Fibroblast of lung (primary cell): ENCODE measurements at regions not wholly inside any gene's neighbourhood (a gene's known extent, or its start where the extent isn't known, plus 50 kb on each side); places are given as distances from the start of the nearest gene placed in this dataset.

ENCODE experiments used
- DNase-seq, 2 donors: peaks; one replicate each; pipeline versions ENCODE4 v3.0.0 to v3.0.0-alpha.2; 2010; ENCODE audit warnings: low read depth in 2 of 2
- H2AFZ ChIP-seq: 2 replicates; pipeline ENCODE4 v1.5.1; 2012; ENCODE audit warnings: low read length, control low read depth, inconsistent platforms
- H3K27ac ChIP-seq: 2 replicates; pipeline ENCODE4 v1.5.1; 2011; ENCODE audit warnings: low read length, control low read depth; ENCODE audit not compliant: insufficient read depth
- H3K27me3 ChIP-seq: 2 replicates; pipeline ENCODE4 v1.5.1; 2011; ENCODE audit warnings: mild to moderate bottlenecking, low read length; ENCODE audit not compliant: control insufficient read depth, insufficient read depth
- H3K36me3 ChIP-seq: 2 replicates; pipeline ENCODE4 v1.5.1; 2011; ENCODE audit warnings: low read length; ENCODE audit not compliant: control insufficient read depth, insufficient read depth
- H3K4me1 ChIP-seq: 2 replicates; pipeline ENCODE4 v1.5.1; 2011; ENCODE audit warnings: low read length; ENCODE audit not compliant: control insufficient read depth, insufficient read depth; ENCODE audit errors: extremely low read depth
- H3K4me2 ChIP-seq: 2 replicates; pipeline ENCODE4 v1.5.1; 2011; ENCODE audit warnings: low read length, control low read depth; ENCODE audit not compliant: insufficient read depth; ENCODE audit errors: extremely low read depth
- H3K4me3 ChIP-seq, 4 experiments: fragments of 200-600 bp in 1 of 4; sonication (generic) in 1 of 4; replicated peaks in 1 of 4; 2 replicates each; pipeline ENCODE4 v1.5.1; 2011 to 2016; ENCODE audit warnings: low read length in 4 of 4, low read depth in 3 of 4, mild to moderate bottlenecking in 3 of 4, control low read depth in 2 of 4, inconsistent platforms in 1 of 4, mixed read lengths in 1 of 4; ENCODE audit not compliant: insufficient read depth in 1 of 4; ENCODE audit errors: control extremely low read depth in 1 of 4
- H3K79me2 ChIP-seq: 2 replicates; pipeline ENCODE4 v1.5.1; 2012; ENCODE audit warnings: mild to moderate bottlenecking, low read length, inconsistent platforms; ENCODE audit not compliant: control insufficient read depth, insufficient read depth
- H3K9ac ChIP-seq: 2 replicates; pipeline ENCODE4 v1.5.1; 2011; ENCODE audit warnings: mild to moderate bottlenecking, low read length, control low read depth; ENCODE audit not compliant: insufficient read depth
- H3K9me3 ChIP-seq: 2 replicates; pipeline ENCODE4 v1.5.1; 2012; ENCODE audit warnings: low read depth, low read length; ENCODE audit not compliant: control insufficient read depth, insufficient read depth
- H4K20me1 ChIP-seq: 2 replicates; pipeline ENCODE4 v1.5.1; 2011; ENCODE audit warnings: low read length; ENCODE audit not compliant: control insufficient read depth, insufficient read depth; ENCODE audit errors: extremely low read depth
- CTCF ChIP-seq, 2 donors: IDR thresholded peaks in 1 of 2; conservative IDR thresholded peaks in 1 of 2; 1 replicate in 1 of 2; 2 replicates in 1 of 2; pipeline ENCODE4 v1.5.1; 2011 to 2012; ENCODE audit warnings: low read length in 2 of 2, control low read depth in 1 of 2, inconsistent platforms in 1 of 2, low read depth in 1 of 2, mild to moderate bottlenecking in 1 of 2
- EZH2 ChIP-seq: IDR thresholded peaks from 2 replicates; pipeline ENCODE4 v1.5.1; 2012; ENCODE audit warnings: low read length, control low read depth, mild to moderate bottlenecking; ENCODE audit errors: missing control alignments

DNA sequence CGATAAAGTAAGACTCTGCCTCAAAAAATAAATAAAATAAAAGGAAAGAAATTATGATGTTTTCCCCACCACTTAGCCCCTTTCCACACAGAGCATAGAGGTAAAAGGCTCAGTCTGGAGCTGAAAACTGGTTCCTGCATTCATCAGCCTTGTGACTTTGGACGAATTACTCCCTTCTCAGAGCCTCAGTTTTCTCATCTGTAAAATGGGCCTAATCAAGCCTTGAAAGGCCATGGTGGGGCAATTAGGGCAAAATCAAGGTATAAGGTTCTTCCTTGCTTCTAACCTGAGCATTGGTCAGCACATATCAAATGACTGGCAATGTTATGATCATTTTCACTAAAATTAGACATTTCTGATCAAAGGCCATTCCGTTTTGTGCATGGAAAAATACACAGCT is 417.7 kb downstream of the MN1 start:
- no peak overlapping the region for H3K4me3 ChIP-seq
- no peak overlapping the region for H2AFZ ChIP-seq
- H3K27ac ChIP-seq, result no peak overlapping the region
- no peaks in the 10 kb centered on the region for H3K36me3 ChIP-seq
- H3K79me2 ChIP-seq, result no peaks in the 10 kb centered on the region
- no peak for DNase-seq
- peaks cover 10% of the 10 kb centered on the region for H3K27me3 ChIP-seq
- no peak overlapping the region for H3K4me2 ChIP-seq
- H3K9ac ChIP-seq, result no peak overlapping the region
- no peaks in the 10 kb centered on the region for H3K9me3 ChIP-seq
- no peaks in the 10 kb centered on the region for H4K20me1 ChIP-seq
- TF ChIP-seq CTCF (conservative IDR thresholded peaks at IDR 0.05 in 1 of 2, IDR thresholded peaks at IDR 0.05 in 1 of 2; ENCODE audit: low read depth in 1 of 2, low read length in 2 of 2), result no peak
- no peak for TF ChIP-seq EZH2
- H3K4me1 ChIP-seq, result no peaks in the 10 kb centered on the region

- H4K20me1 ChIP-seq, result no peaks in the 10 kb centered on the region
- no peak overlapping the region for H3K4me2 ChIP-seq
- H3K9me3 ChIP-seq, result no peaks in the 10 kb centered on the region
- H3K79me2 ChIP-seq, result no peaks in the 10 kb centered on the region
- H3K36me3 ChIP-seq, result no peaks in the 10 kb centered on the region
- H3K9ac ChIP-seq, result no peak overlapping the region
- no peak overlapping the region for H3K27ac ChIP-seq
- H3K27me3 ChIP-seq, result peaks cover 10% of the 10 kb centered on the region
- no peak for TF ChIP-seq EZH2
- TF ChIP-seq CTCF (conservative IDR thresholded peaks at IDR 0.05 in 1 of 2, IDR thresholded peaks at IDR 0.05 in 1 of 2; ENCODE audit: low read depth in 1 of 2, low read length in 2 of 2), result no peak
- no peaks in the 10 kb centered on the region for H3K4me1 ChIP-seq
- no peak overlapping the region for H3K4me3 ChIP-seq
- no peak for DNase-seq
- no peak overlapping the region for H2AFZ ChIP-seq
Observed at GRCh38 chr22:27385261-27385998, 416.1 kb downstream of the MN1 start.

DNA sequence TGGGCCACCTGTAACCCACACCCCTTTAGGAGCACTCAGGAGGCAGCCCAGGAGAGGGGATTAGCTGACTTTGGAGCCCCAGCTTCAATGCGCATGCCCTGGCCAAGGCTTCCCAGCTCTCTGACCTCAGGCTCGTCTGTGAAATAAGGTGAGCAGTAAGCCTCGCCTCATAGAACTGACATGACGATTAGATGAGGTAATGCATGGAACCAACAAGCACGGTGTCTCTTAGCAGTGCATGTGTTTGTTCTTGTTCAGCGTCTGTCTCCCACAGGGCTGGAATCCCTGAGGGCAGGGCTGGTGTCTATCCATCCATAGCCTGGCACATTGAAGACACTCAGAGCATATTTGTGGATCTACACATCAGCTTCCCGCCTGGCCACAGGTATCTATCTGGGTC is 415.4 kb downstream of the MN1 start:
- H3K4me3 ChIP-seq, result no peak overlapping the region

More for the DNA sequence above, 415.4 kb downstream of the MN1 start:
- DNase-seq, result no peak
- no peaks in the 10 kb centered on the region for H3K36me3 ChIP-seq
- no peaks in the 10 kb centered on the region for H3K79me2 ChIP-seq
- H3K9me3 ChIP-seq, result no peaks in the 10 kb centered on the region
- no peak overlapping the region for H3K27ac ChIP-seq
- no peak overlapping the region for H3K9ac ChIP-seq
- peaks cover 10% of the 10 kb centered on the region for H3K27me3 ChIP-seq
- H2AFZ ChIP-seq, result no peak overlapping the region
- H3K4me1 ChIP-seq, result no peaks in the 10 kb centered on the region
- no peaks in the 10 kb centered on the region for H4K20me1 ChIP-seq
- H3K4me2 ChIP-seq, result no peak overlapping the region
- no peak for TF ChIP-seq EZH2
- no peak for TF ChIP-seq CTCF (conservative IDR thresholded peaks at IDR 0.05 in 1 of 2, IDR thresholded peaks at IDR 0.05 in 1 of 2; ENCODE audit: low read depth in 1 of 2, low read length in 2 of 2)
